Epithelial cell of esophagus (primary cell): ENCODE measurements at regions not wholly inside any gene's neighbourhood (a gene's known extent, or its start where the extent isn't known, plus 50 kb on each side); places are given as distances from the start of the nearest gene placed in this dataset.

ENCODE experiments used
- DNase-seq: peaks from one replicate; pipeline ENCODE4 v3.0.0; 2010; ENCODE audit warnings: low read depth
- H3K4me3 ChIP-seq: 2 replicates; pipeline ENCODE4 v1.5.1; 2011; ENCODE audit warnings: mild to moderate bottlenecking, low read length, control low read depth
- TF ChIP-seq, protein P1 (sequence below): IDR thresholded peaks from 2 replicates; pipeline ENCODE4 v1.5.1; 2011; ENCODE audit warnings: low read depth, mild to moderate bottlenecking, low read length, control low read depth, inconsistent platforms; ENCODE audit not compliant: insufficient read depth; ENCODE audit errors: missing control alignments

DNA sequence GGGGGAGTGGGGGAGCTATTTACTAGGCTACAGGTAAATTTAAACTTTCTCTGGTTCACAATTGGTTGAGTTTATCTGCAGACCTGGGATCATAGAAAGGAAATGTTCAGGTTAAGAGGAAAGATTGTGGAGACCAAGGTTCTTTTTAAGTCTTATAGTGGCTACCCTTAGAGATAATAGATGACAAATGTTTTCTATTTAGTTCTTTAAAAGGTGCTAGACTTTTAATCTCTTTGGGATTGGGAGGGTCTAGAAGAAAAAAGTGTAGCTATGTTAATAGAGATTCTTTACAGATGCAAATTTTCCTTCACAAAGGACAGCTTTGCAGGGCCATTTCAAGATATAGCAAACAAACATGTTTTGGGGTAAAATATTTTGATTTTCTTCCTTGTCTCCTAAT, 76.0 kb downstream of the TEX13C start:
- TF ChIP-seq, protein P1, sequence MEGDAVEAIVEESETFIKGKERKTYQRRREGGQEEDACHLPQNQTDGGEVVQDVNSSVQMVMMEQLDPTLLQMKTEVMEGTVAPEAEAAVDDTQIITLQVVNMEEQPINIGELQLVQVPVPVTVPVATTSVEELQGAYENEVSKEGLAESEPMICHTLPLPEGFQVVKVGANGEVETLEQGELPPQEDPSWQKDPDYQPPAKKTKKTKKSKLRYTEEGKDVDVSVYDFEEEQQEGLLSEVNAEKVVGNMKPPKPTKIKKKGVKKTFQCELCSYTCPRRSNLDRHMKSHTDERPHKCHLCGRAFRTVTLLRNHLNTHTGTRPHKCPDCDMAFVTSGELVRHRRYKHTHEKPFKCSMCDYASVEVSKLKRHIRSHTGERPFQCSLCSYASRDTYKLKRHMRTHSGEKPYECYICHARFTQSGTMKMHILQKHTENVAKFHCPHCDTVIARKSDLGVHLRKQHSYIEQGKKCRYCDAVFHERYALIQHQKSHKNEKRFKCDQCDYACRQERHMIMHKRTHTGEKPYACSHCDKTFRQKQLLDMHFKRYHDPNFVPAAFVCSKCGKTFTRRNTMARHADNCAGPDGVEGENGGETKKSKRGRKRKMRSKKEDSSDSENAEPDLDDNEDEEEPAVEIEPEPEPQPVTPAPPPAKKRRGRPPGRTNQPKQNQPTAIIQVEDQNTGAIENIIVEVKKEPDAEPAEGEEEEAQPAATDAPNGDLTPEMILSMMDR: no peak
- DNase-seq: no peak
- H3K4me3 ChIP-seq: no peak overlapping the region

DNA sequence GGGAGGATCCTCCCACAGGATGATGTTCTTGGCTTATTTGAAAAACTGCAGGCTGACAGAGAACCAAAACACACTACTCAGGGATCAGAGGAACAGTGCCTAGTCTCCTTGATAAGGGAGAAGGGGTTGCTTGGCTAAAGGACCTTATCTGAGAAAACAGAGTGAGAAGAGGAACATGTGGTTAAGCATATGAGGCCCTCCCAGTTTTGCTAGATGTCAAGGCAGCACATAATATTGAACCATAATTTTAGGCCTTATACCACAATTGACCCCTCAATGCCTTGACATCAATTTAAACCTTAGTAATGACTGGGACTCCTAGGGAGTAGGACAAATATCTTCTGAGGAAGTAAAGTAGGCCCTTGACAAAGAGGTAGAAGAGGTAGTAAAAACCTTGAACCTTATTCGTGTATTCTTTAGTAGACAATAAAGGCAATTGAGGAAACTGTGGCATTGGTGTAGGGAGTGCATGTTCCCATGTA, 79.3 kb downstream of the TEX13C start:
- H3K4me3 ChIP-seq: no peak overlapping the region
- no peak for DNase-seq
- TF ChIP-seq, protein P1: no peak

DNA sequence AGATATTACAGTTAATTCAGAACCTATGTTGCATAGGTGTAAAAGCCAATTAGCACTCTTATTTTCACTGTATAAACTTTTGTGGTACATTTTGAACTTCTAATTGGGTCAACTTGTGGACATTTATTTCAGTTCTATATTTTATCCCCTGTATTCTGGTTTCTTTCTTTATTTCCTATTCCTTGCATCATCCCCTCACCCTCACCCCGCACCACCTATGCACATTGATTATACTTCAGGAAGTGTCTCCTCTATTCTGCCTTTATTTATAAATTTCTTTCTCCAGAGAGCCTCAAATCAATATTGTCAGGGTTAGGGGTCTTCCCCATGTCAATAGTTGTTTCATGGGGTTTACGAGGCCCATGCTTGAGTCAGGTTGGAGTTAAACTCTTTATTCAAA, 83.1 kb downstream of the TEX13C start:
- DNase-seq: no peak
- TF ChIP-seq, protein P1: no peak
- H3K4me3 ChIP-seq: no peak overlapping the region

DNA sequence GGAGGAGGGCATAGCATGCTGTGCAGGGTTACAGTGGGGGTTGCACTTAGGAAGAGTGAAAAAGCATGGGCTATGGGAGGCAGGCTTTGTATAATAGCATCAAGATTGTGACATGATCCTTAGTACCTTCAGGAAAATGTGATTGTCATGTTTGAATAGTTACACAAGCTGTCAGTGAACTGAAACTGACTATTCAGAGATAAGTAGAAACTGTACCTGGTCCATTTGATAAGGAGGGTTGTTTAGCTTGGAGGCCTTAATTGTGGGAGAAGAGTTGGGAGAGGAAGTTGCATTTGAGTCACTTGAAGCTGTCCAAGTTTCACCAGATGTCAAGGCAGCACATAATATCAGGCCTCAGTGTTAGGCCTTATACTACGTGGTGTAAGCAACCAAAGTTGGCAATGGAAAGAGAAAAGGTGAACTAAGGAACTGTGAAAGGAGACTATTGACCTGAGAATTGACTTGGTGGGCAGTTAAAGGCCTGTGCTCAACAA, 85.0 kb downstream of the TEX13C start:
- no peak overlapping the region for H3K4me3 ChIP-seq
- DNase-seq: no peak
- TF ChIP-seq, protein P1: no peak

DNA sequence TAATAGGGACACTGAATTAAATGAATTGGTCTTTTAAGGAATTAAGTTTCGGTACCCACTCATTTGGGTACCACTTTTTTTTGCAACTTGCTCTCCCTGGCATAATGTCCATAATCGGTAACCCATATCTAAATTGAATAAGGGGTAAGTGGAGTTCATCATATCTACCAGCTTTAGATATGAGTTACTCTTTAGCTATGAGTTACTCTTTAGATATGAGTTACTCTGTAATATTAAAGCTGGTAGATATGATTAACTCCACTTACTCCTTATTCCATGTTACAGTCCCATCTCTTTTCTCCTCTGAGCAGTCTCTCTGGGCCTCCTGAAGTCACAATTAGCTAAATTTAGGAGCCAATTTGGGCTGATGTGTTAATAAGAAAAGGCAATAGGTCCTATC, 85.7 kb downstream of the TEX13C start:
- TF ChIP-seq, protein P1: no peak
- no peak for DNase-seq
- no peak overlapping the region for H3K4me3 ChIP-seq

DNA sequence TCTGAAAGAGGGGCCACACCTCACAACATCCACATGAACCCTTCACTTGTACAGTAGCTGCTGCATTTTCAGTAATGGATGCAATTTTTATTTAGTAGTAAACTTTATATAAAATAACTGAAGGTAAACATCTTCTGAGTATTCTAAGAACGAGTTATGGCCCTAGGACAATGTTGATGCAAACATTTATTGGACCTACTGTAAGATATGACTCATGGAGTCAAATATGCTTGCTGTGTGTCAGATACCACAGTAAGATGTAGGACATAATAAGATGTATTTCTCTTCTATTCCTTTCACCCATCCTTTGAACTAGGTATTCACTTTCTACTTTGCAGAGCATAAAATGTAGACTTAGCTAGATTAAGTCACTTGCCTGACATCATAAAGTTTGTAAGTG, 87.6 kb downstream of the TEX13C start:
- H3K4me3 ChIP-seq: no peak overlapping the region
- no peak for DNase-seq
- TF ChIP-seq, protein P1: no peak

DNA sequence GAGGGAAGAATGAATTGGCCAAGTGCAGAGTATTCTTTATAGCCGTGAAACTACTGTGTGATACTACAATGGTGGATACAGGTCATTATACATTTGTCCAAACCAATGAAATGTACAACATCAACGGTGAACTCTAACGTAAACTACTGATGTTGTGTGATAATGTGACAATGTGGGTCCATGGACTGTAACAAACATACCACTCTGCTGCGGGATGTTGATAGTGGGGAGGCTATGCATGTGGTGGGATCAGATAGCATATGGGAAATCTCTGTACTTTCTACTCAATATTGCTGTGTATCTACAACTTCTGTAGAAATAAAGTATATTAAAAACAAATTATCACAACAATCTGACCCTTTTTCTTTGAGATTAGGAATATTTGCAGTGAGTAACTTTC, 101.1 kb downstream of the TEX13C start:
- TF ChIP-seq, protein P1: no peak
- no peak for DNase-seq
- no peak overlapping the region for H3K4me3 ChIP-seq
